ENCODE measurements at regions not wholly inside any gene's neighbourhood (a gene's known extent, or its start where the extent isn't known, plus 50 kb on each side); places are given as distances from the start of the nearest gene placed in this dataset.

- intact Hi-C loops (cut with DNase I), result no loop called here
- no peak for TF ChIP-seq EP300 (IDR thresholded peaks at IDR 0.05)
- no peak for TF ChIP-seq CTCF (IDR thresholded peaks at IDR 0.05)
- TF ChIP-seq POLR2A (IDR thresholded peaks at IDR 0.05), result no peak
Measured at GRCh38 chr2:60311524-60311923, 241.9 kb downstream of the BCL11A start.

GRCh38 chr2:60309941-60310660 is 243.4 kb downstream of the BCL11A start:
- no peak for DNase-seq
- no peaks in the 10 kb centered on the region for H3K27me3 ChIP-seq
- no peak for TF ChIP-seq POLR2A (IDR thresholded peaks at IDR 0.05)
- H3K4me1 ChIP-seq (ENCODE audit: insufficient read depth), result no peaks in the 10 kb centered on the region
- H3K36me3 ChIP-seq, result no peaks in the 10 kb centered on the region
- H3K27ac ChIP-seq, result no peak overlapping the region
- no peaks in the 10 kb centered on the region for H3K9me3 ChIP-seq
- 68 to 76% (median 75%) methylated on average over 5 of the region's 5 CpGs for WGBS, 3 donors
- no peak overlapping the region for H3K4me3 ChIP-seq
- intact Hi-C loops (cut with DNase I), result no loop called here

More at GRCh38 chr2:60311524-60311923, 241.9 kb downstream of the BCL11A start:
- no peak overlapping the region for H3K4me3 ChIP-seq
- H3K9me3 ChIP-seq, result no peaks in the 10 kb centered on the region
- no peaks in the 10 kb centered on the region for H3K27me3 ChIP-seq
- H3K4me1 ChIP-seq (ENCODE audit: insufficient read depth), result peaks cover 2% of the 10 kb centered on the region
- no peak for DNase-seq
- WGBS, 3 donors, result 88 to 98% (median 93%) methylated on average over 1 of the region's 1 CpG
- H3K36me3 ChIP-seq, result no peaks in the 10 kb centered on the region
- no peak overlapping the region for H3K27ac ChIP-seq

- no peaks in the 10 kb centered on the region for H3K4me1 ChIP-seq (ENCODE audit: insufficient read depth)
- WGBS, 3 donors, result 29 to 34% (median 31%) methylated on average over 4 of the region's 4 CpGs
- H3K36me3 ChIP-seq, result no peaks in the 10 kb centered on the region
- H3K4me3 ChIP-seq, result no peak overlapping the region
- intact Hi-C loops (cut with DNase I), result no loop called here
- H3K27me3 ChIP-seq, result no peaks in the 10 kb centered on the region
- H3K27ac ChIP-seq, result no peak overlapping the region
- TF ChIP-seq CTCF (IDR thresholded peaks at IDR 0.05) (no peak), EP300 (IDR thresholded peaks at IDR 0.05) (no peak), POLR2A (IDR thresholded peaks at IDR 0.05) (no peak)
- DNase-seq, result no peak
- no peaks in the 10 kb centered on the region for H3K9me3 ChIP-seq
Measured at GRCh38 chr2:60309336-60309735, 244.1 kb downstream of the BCL11A start.

GRCh38 chr2:60306267-60306861 is 247.1 kb downstream of the BCL11A start:
- Histone ChIP-seq H3K4me1 (ENCODE audit: insufficient read depth) (no peaks in the 10 kb centered on the region), H3K27ac (no peak overlapping the region), H3K36me3 (no peaks in the 10 kb centered on the region), H3K27me3 (no peaks in the 10 kb centered on the region), H3K4me3 (no peak overlapping the region), H3K9me3 (no peaks in the 10 kb centered on the region)
- no peak for TF ChIP-seq POLR2A (IDR thresholded peaks at IDR 0.05)
- TF ChIP-seq EP300 (IDR thresholded peaks at IDR 0.05), result no peak
- TF ChIP-seq CTCF (IDR thresholded peaks at IDR 0.05), result no peak
- WGBS, 3 donors, result 14 to 28% (median 16%) methylated on average over 5 of the region's 5 CpGs
- DNase-seq, result no peak
- intact Hi-C loops (cut with DNase I), result no loop called here

- no peak for DNase-seq
- Histone ChIP-seq H3K4me1 (ENCODE audit: insufficient read depth) (no peaks in the 10 kb centered on the region), H3K4me3 (no peak overlapping the region), H3K27ac (no peak overlapping the region), H3K27me3 (no peaks in the 10 kb centered on the region), H3K9me3 (no peaks in the 10 kb centered on the region), H3K36me3 (no peaks in the 10 kb centered on the region)
- TF ChIP-seq POLR2A (IDR thresholded peaks at IDR 0.05) (no peak), EP300 (IDR thresholded peaks at IDR 0.05) (no peak), CTCF (IDR thresholded peaks at IDR 0.05) (no peak)
- intact Hi-C loops (cut with DNase I), result no loop called here
- 83 to 95% (median 88%) methylated on average over 2 of the region's 2 CpGs for WGBS, 3 donors
Measured at GRCh38 chr2:60303680-60304079, 249.8 kb downstream of the BCL11A start.
